ENCODE measurements at regions not wholly inside any gene's neighbourhood (a gene's known extent, or its start where the extent isn't known, plus 50 kb on each side); places are given as distances from the start of the nearest gene placed in this dataset.

DNA sequence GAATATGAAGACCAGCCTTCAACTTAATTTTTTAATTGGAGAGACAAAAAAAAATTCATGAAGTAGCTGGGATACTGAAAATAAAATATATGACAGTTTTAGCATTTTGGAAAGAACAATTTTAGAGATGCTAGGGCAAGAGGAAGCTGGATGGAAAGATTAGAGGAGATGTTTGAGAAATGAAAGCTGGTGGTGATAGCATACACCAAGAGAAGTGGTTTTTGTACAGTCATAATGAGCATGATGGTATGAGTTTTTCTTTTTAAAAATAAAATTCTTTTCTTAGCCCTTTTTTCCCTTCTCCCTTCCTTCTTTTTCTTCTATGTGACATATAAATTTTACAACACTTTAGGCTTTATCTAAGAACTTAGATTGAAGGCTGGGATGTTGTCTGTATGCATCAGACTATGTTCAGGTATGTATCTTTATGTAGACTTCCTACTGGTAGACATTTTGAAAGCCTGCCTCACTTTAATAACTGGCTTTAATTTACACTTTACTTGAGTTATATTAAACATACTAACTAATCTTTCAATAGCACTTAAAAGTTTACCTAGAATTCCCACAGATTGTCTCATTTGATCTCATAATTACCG is 522.5 kb downstream of the TLE4 start:
- Histone ChIP-seq H3K9me3 (ENCODE audit: severe bottlenecking) (no peaks in the 10 kb centered on the region), H3K27me3 (ENCODE audit: insufficient read depth, poor library complexity, severe bottlenecking) (no peaks in the 10 kb centered on the region), H3K4me3 (ENCODE audit: severe bottlenecking) (no peak overlapping the region), H3K27ac (ENCODE audit: poor library complexity, severe bottlenecking) (no peak overlapping the region), H3K4me1 (ENCODE audit: insufficient read depth, poor library complexity, severe bottlenecking) (no peaks in the 10 kb centered on the region), H3K36me3 (ENCODE audit: low read depth) (no peaks in the 10 kb centered on the region)
- ATAC-seq (ENCODE audit: low read depth) (no peak), DNase-seq (ENCODE audit: low spot score) (no peak)
- TF ChIP-seq, protein P1, sequence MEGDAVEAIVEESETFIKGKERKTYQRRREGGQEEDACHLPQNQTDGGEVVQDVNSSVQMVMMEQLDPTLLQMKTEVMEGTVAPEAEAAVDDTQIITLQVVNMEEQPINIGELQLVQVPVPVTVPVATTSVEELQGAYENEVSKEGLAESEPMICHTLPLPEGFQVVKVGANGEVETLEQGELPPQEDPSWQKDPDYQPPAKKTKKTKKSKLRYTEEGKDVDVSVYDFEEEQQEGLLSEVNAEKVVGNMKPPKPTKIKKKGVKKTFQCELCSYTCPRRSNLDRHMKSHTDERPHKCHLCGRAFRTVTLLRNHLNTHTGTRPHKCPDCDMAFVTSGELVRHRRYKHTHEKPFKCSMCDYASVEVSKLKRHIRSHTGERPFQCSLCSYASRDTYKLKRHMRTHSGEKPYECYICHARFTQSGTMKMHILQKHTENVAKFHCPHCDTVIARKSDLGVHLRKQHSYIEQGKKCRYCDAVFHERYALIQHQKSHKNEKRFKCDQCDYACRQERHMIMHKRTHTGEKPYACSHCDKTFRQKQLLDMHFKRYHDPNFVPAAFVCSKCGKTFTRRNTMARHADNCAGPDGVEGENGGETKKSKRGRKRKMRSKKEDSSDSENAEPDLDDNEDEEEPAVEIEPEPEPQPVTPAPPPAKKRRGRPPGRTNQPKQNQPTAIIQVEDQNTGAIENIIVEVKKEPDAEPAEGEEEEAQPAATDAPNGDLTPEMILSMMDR (IDR thresholded peaks at IDR 0.05; ENCODE audit: poor library complexity, severe bottlenecking), result no peak

DNA sequence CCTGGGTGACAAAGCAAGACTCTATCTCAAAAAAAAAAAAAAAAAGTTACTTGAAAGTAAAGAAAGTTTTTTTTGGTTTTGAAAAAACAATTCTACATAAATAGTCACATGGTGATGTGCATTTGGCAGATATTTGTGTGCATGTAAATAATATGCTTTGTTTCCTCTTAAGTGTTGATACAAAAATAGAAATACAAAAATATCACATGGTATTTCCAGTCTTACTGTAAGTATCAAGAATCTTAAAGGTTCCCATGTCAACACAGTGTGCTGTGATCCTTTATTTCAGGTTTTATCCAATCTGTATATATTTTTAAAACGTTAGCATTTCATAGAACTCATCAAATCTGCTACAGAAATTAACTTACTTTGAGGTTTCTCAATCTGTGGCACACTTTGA is 521.9 kb downstream of the TLE4 start:
- Histone ChIP-seq H3K27me3 (ENCODE audit: insufficient read depth, poor library complexity, severe bottlenecking) (no peaks in the 10 kb centered on the region), H3K27ac (ENCODE audit: poor library complexity, severe bottlenecking) (no peak overlapping the region), H3K9me3 (ENCODE audit: severe bottlenecking) (no peaks in the 10 kb centered on the region), H3K4me1 (ENCODE audit: insufficient read depth, poor library complexity, severe bottlenecking) (no peaks in the 10 kb centered on the region), H3K36me3 (ENCODE audit: low read depth) (no peaks in the 10 kb centered on the region), H3K4me3 (ENCODE audit: severe bottlenecking) (no peak overlapping the region)
- TF ChIP-seq, protein P1 (IDR thresholded peaks at IDR 0.05; ENCODE audit: poor library complexity, severe bottlenecking), result no peak
- ATAC-seq (ENCODE audit: low read depth) (no peak), DNase-seq (ENCODE audit: low spot score) (no peak)

DNA sequence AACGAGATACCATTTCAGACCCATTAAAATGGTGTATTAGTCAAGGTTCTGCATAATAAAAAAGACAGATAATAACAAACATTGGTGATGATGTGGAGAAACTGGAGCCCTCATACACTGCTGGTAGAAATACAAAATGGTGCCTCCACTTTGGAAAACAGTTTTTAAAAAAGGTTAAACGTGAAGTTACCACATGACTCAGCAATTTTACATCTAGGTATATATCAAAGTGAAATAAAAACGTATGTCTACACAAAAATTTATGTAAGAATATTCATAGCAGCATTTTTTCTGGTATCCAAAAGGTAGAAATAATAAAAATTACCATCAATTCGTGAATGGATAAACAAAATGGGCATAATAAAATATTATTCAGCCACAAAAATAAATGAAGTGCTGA is 519.8 kb downstream of the TLE4 start:
- Histone ChIP-seq H3K9me3 (ENCODE audit: severe bottlenecking) (no peaks in the 10 kb centered on the region), H3K4me1 (ENCODE audit: insufficient read depth, poor library complexity, severe bottlenecking) (no peaks in the 10 kb centered on the region), H3K36me3 (ENCODE audit: low read depth) (no peaks in the 10 kb centered on the region), H3K27ac (ENCODE audit: poor library complexity, severe bottlenecking) (no peak overlapping the region), H3K4me3 (ENCODE audit: severe bottlenecking) (no peak overlapping the region), H3K27me3 (ENCODE audit: insufficient read depth, poor library complexity, severe bottlenecking) (no peaks in the 10 kb centered on the region)
- TF ChIP-seq, protein P1 (IDR thresholded peaks at IDR 0.05; ENCODE audit: poor library complexity, severe bottlenecking), result no peak
- DNase-seq (ENCODE audit: low spot score) (no peak), ATAC-seq (ENCODE audit: low read depth) (no peak)

DNA sequence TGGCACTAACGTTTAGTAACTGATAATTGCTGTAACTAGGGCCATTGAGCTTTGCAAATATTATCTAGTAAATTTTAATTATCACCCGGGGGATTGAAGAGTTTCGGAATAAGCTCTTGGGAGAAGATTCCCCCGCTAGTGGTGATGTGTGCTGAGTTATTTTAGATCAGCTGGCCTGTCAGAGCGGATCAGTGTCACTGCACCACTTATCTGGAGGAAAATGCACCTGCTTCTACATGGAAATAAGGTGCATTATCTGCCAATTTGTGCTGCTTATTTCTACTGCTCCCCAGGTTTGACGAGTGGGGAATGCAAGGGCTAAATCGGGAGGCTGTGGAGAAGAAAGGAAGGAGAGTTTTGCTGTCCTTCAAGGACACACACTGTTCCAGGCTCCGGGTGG is 518.6 kb downstream of the TLE4 start:
- Histone ChIP-seq H3K27ac (ENCODE audit: poor library complexity, severe bottlenecking) (no peak overlapping the region), H3K27me3 (ENCODE audit: insufficient read depth, poor library complexity, severe bottlenecking) (no peaks in the 10 kb centered on the region), H3K36me3 (ENCODE audit: low read depth) (no peaks in the 10 kb centered on the region), H3K4me3 (ENCODE audit: severe bottlenecking) (no peak overlapping the region), H3K9me3 (ENCODE audit: severe bottlenecking) (no peaks in the 10 kb centered on the region), H3K4me1 (ENCODE audit: insufficient read depth, poor library complexity, severe bottlenecking) (no peaks in the 10 kb centered on the region)
- TF ChIP-seq, protein P1 (IDR thresholded peaks at IDR 0.05; ENCODE audit: poor library complexity, severe bottlenecking), result no peak
- ATAC-seq (ENCODE audit: low read depth) (no peak), DNase-seq (ENCODE audit: low spot score) (no peak)

DNA sequence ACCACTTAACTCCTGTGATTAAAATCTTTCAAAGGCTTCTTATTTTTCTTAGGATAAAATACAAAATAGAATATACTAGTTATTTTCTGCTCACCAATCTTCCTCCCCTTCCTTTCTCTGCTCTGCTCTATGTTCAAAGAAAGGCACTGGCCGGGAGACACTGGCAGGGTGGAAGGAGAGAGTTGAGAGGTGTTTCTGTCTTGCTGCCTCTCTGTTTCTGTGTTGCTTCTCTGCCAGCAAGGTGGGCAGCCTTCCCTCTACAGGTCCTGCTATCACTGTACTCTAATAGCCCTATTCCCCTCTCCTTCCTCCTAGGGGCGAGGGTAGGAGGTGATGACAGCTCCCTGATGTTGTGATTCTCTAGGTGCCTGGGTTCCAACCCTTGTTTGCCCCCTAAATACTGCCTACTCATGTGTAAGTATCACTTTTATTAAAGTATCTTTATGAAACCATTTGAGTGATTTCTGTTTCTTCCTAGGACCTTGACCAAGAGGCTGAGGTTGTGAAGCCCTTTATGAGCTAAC is 515.1 kb downstream of the TLE4 start:
- TF ChIP-seq, protein P1 (IDR thresholded peaks at IDR 0.05; ENCODE audit: poor library complexity, severe bottlenecking), result no peak
- Histone ChIP-seq H3K9me3 (ENCODE audit: severe bottlenecking) (no peaks in the 10 kb centered on the region), H3K36me3 (ENCODE audit: low read depth) (no peaks in the 10 kb centered on the region), H3K4me1 (ENCODE audit: insufficient read depth, poor library complexity, severe bottlenecking) (no peaks in the 10 kb centered on the region), H3K27me3 (ENCODE audit: insufficient read depth, poor library complexity, severe bottlenecking) (no peaks in the 10 kb centered on the region), H3K27ac (ENCODE audit: poor library complexity, severe bottlenecking) (no peak overlapping the region), H3K4me3 (ENCODE audit: severe bottlenecking) (no peak overlapping the region)
- ATAC-seq (ENCODE audit: low read depth) (no peak), DNase-seq (ENCODE audit: low spot score) (no peak)

Data from RWPE2 (cell line).